Prostate gland (tissue), 2 donors: ENCODE measurements at regions not wholly inside any gene's neighbourhood (a gene's known extent, or its start where the extent isn't known, plus 50 kb on each side); places are given as distances from the start of the nearest gene placed in this dataset.

Source experiments
- CTCF ChIP-seq, 4 experiments: fragments of 200-600 bp in 2 of 4; fragments of 450-650 bp in 2 of 4; sonication (generic) in 2 of 4; IDR thresholded peaks; 1 replicate in 3 of 4; 2 replicates in 1 of 4; pipeline ENCODE4 v1.5.1; 2016 to 2019; ENCODE audit warnings: antibody characterized with exemption in 4 of 4, mild to moderate bottlenecking in 2 of 4, moderate library complexity in 2 of 4
- POLR2A ChIP-seq: fragments of 450-650 bp; IDR thresholded peaks from one replicate; pipeline ENCODE4 v1.6.1; 2016; ENCODE audit warnings: antibody characterized with exemption, mild to moderate bottlenecking
- POLR2AphosphoS5 ChIP-seq: sonication (generic); formaldehyde crosslinking; IDR thresholded peaks from one replicate; pipeline ENCODE4 v1.6.1; 2017; ENCODE audit warnings: antibody characterized with exemption

DNA sequence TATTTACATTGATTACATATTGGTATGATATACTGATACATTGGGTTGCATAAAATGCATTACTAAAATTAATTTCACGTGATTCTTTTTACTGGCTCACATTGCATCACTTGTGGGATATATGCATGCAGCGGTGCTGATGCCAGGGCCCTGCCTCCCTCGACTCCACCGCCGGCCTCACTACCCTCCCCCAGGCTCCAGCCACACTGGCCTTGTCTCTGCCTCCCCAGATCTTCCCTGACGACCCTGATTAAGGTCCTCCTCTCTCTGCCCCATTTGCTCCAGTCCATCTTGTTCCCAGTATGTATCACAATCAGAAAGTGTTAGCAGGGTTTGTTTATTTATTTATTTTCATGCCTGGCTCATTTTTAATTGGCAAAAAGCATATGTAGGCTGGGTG lies 306.8 kb downstream of the FOXL1 start:
- TF ChIP-seq CTCF (IDR thresholded peaks at IDR 0.05), result no peak
- TF ChIP-seq POLR2A, result no peak
- no peak for TF ChIP-seq POLR2AphosphoS5
